Right lobe of liver (tissue), 4 donors: ENCODE measurements at regions not wholly inside any gene's neighbourhood (a gene's known extent, or its start where the extent isn't known, plus 50 kb on each side); places are given as distances from the start of the nearest gene placed in this dataset.
"Not testable (repeated sequence)": the region's sequence is repeated elsewhere in the genome, so short reads cannot be mapped to it uniquely, and the experiment has no call there.

Source experiments
- CTCF ChIP-seq, 4 donors: fragments of 200-600 bp in 3 of 4; fragments of 450-650 bp in 1 of 4; IDR thresholded peaks; one replicate each; pipeline versions ENCODE4 v1.5.1 to v1.8.0; 2016 to 2022; ENCODE audit warnings: antibody characterized with exemption in 4 of 4, mild to moderate bottlenecking in 2 of 4
- POLR2A ChIP-seq: fragments of 450-650 bp; IDR thresholded peaks from one replicate; pipeline ENCODE4 v1.6.1; 2017; ENCODE audit warnings: antibody characterized with exemption, mild to moderate bottlenecking
- donor health status: DM: no; HTN: no; CAD: no.
- donor health status: DM: no; HTN: no; CAD: no.
- donor health status: DM: no; HTN: yes; CAD: no.

DNA sequence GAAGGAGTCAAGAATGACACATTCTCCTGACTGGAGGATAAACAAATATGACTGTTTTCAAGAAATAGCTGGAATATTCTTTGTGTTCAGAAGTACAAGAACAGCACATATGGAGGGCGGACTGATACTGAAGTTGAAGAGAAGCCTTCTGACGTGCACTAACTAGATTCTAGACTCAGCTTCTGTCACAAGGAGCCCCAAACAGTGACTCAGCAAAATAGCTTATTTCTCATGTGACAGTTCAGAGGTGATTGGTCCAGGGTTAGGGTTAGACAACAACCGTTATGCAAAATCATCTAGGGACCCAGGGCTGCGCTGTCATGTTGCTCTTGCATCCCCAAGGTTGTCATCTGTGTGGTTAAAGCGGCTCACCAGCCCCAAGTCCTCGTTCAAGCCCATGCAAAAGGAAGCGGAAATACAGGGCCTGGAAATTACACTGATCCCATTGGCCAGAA, 76.6 kb downstream of the LAT start:
- not testable (repeated sequence) for TF ChIP-seq POLR2A; CTCF (IDR thresholded peaks at IDR 0.05)
